Caki2 (cell line): ENCODE measurements at regions not wholly inside any gene's neighbourhood (a gene's known extent, or its start where the extent isn't known, plus 50 kb on each side); places are given as distances from the start of the nearest gene placed in this dataset.

ENCODE experiments used
- DNase-seq: peaks from one replicate; pipeline ENCODE4 v3.0.0-alpha.2; 2015; ENCODE audit warnings: low read depth
- in situ Hi-C: cut with HindIII; loops from 2 replicates; pipeline ENCODE4 v1.10.0; 2016; ENCODE audit warnings: low sequenced_read_pairs, low pct_unique_long_range_greater_than_20kb, mixed read lengths

GRCh38 chr11:129298988-129299387, 76.7 kb upstream of the BARX2 start:
- no peak for DNase-seq
- in situ Hi-C loops: no loop called here

GRCh38 chr11:129295746-129296145, 79.9 kb upstream of the BARX2 start:
- no peak for DNase-seq
- in situ Hi-C loops: no loop called here

GRCh38 chr11:129292771-129293170, 82.9 kb upstream of the BARX2 start:
- in situ Hi-C loops: no loop called here
- DNase-seq: no peak

GRCh38 chr11:129292092-129292491, 83.6 kb upstream of the BARX2 start:
- in situ Hi-C loops: no loop called here
- DNase-seq: no peak

GRCh38 chr11:129291546-129291945, 84.1 kb upstream of the BARX2 start:
- in situ Hi-C loops: no loop called here

GRCh38 chr11:129290966-129291365, 84.7 kb upstream of the BARX2 start:
- DNase-seq: no peak
- in situ Hi-C loops: no loop called here

More at GRCh38 chr11:129291546-129291945, 84.1 kb upstream of the BARX2 start:
- DNase-seq: no peak

GRCh38 chr11:129289350-129290040, 86.2 kb upstream of the BARX2 start:
- no peak for DNase-seq
- in situ Hi-C loops: no loop called here

GRCh38 chr11:129287920-129288319, 87.7 kb upstream of the BARX2 start:
- in situ Hi-C loops: no loop called here
- no peak for DNase-seq

- DNase-seq: no peak
- in situ Hi-C loops: no loop called here
These were observed 88.8 kb upstream of the BARX2 start for GRCh38 chr11:129286813-129287212.

- no peak for DNase-seq
- in situ Hi-C loops: no loop called here
These were observed 90.3 kb upstream of the BARX2 start for GRCh38 chr11:129285402-129285786.

- in situ Hi-C loops: no loop called here
These were observed 91.0 kb upstream of the ARHGAP32 start for GRCh38 chr11:129283141-129283540.

GRCh38 chr11:129282634-129283033, 90.5 kb upstream of the ARHGAP32 start:
- DNase-seq: no peak
- in situ Hi-C loops: no loop called here

More at GRCh38 chr11:129283141-129283540, 91.0 kb upstream of the ARHGAP32 start:
- DNase-seq: no peak

- in situ Hi-C loops: no loop called here
- no peak for DNase-seq
These were observed 89.6 kb upstream of the ARHGAP32 start for GRCh38 chr11:129281471-129282415.

GRCh38 chr11:129280027-129280811, 88.1 kb upstream of the ARHGAP32 start:
- in situ Hi-C loops: no loop called here
- DNase-seq: no peak

GRCh38 chr11:129279326-129280026, 87.4 kb upstream of the ARHGAP32 start:
- DNase-seq: peak; percentile 44
- in situ Hi-C loops: no loop called here

GRCh38 chr11:129278586-129279319, 86.6 kb upstream of the ARHGAP32 start:
- in situ Hi-C loops: no loop called here
- DNase-seq: no peak

- in situ Hi-C loops: no loop called here
- DNase-seq: no peak
These were observed 85.2 kb upstream of the ARHGAP32 start for GRCh38 chr11:129277198-129277843.
